ENCODE measurements at regions not wholly inside any gene's neighbourhood (a gene's known extent, or its start where the extent isn't known, plus 50 kb on each side); places are given as distances from the start of the nearest gene placed in this dataset.

- H3K27ac ChIP-seq = no peak overlapping the region
- TF ChIP-seq, protein P1, sequence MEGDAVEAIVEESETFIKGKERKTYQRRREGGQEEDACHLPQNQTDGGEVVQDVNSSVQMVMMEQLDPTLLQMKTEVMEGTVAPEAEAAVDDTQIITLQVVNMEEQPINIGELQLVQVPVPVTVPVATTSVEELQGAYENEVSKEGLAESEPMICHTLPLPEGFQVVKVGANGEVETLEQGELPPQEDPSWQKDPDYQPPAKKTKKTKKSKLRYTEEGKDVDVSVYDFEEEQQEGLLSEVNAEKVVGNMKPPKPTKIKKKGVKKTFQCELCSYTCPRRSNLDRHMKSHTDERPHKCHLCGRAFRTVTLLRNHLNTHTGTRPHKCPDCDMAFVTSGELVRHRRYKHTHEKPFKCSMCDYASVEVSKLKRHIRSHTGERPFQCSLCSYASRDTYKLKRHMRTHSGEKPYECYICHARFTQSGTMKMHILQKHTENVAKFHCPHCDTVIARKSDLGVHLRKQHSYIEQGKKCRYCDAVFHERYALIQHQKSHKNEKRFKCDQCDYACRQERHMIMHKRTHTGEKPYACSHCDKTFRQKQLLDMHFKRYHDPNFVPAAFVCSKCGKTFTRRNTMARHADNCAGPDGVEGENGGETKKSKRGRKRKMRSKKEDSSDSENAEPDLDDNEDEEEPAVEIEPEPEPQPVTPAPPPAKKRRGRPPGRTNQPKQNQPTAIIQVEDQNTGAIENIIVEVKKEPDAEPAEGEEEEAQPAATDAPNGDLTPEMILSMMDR (IDR thresholded peaks at IDR 0.05; ENCODE audit: low read depth, low read length, missing control alignments) = no peak
- DNase-seq = no peak
- in situ Hi-C loops (cut with HindIII; ENCODE audit: low pct_ligation_motif_present, low sequenced_read_pairs) = loop anchor here (25.0 kb wide), 1 partner anchor 412 kb away; no protein-coding TSS in a partner anchor
- H3K36me3 ChIP-seq (replicated peaks) = no peaks in the 10 kb centered on the region
- H3K27me3 ChIP-seq (replicated peaks) = no peaks in the 10 kb centered on the region
- no peak overlapping the region for H3K4me3 ChIP-seq (ENCODE audit: low read depth, low read length)
Observed at GRCh38 chr9:121574774-121575519, 75.3 kb upstream of the GGTA1 start.

DNA sequence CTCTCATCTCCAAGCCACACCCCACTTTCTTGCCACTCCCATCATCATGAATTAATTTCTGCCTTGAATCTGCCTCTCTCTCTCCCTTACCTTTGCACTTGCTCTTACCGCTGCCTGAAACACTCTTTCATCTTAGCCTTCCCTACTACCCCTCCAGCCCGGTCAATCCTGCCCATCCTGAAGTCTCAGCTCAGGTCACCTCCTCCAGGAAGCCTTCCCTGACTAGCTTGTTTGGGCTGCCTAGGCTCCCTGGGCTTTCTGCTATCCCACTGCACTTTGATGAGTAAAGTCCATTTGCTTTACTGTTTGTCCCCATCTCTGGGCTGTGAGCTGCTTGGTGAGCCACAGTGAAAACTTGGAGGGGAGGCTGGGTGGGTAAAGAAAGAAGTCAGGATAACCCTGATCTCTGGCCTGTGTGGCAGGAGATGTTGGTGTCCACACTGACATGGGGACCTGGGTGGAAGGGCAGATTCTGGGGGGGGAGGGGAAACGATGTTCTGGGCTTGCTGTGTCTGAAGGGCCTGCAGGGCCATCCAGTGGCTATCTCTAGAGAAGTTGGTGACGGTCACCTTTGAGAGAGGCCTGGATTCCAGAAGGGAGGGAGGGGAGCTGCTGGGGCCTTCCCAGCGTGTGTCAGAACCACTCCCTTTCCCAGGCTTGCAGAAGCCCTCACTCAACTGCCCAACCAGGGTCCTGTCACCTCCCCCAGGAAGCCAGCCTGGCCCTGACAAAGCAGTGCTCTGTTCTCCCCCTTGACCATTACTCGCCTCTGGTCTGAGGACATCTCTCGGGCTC is 75.0 kb upstream of the DAB2IP start:
- in situ Hi-C loops (cut with HindIII; ENCODE audit: low pct_ligation_motif_present, low sequenced_read_pairs) = no loop called here
- no peak overlapping the region for H3K4me3 ChIP-seq (ENCODE audit: low read depth, low read length)
- no peak for DNase-seq
- no peak overlapping the region for H3K27ac ChIP-seq
- no peaks in the 10 kb centered on the region for H3K36me3 ChIP-seq (replicated peaks)
- no peaks in the 10 kb centered on the region for H3K27me3 ChIP-seq (replicated peaks)
- TF ChIP-seq, protein P1 (IDR thresholded peaks at IDR 0.05; ENCODE audit: low read depth, low read length, missing control alignments) = no peak

GRCh38 chr9:121577166-121577565 is 74.3 kb upstream of the DAB2IP start:
- no peaks in the 10 kb centered on the region for H3K36me3 ChIP-seq (replicated peaks)
- DNase-seq = no peak
- H3K27me3 ChIP-seq (replicated peaks) = no peaks in the 10 kb centered on the region
- H3K4me3 ChIP-seq (ENCODE audit: low read depth, low read length) = no peak overlapping the region
- H3K27ac ChIP-seq = no peak overlapping the region
- TF ChIP-seq, protein P1 (IDR thresholded peaks at IDR 0.05; ENCODE audit: low read depth, low read length, missing control alignments) = no peak
- in situ Hi-C loops (cut with HindIII; ENCODE audit: low pct_ligation_motif_present, low sequenced_read_pairs) = no loop called here

DNA sequence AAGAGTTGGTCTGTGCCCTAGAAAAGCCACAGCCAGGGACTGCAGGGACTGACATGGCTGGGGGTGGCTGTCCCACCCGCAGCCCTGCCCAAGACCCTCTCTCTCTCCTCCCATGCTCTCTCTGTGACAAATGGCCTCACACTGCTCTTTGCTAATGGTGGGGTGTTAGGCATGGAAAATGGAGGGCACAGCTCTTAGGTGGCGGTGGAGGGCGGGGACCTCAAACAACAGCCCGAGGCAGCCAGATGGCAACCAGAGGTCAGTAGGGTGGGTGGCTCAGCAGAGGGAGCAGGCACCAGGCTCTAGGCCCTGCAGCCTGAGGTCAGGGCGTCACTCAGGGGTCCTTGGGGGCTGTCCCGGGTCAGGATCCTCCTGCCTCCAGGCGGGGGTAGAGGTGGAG is 73.9 kb upstream of the DAB2IP start:
- TF ChIP-seq, protein P1 (IDR thresholded peaks at IDR 0.05; ENCODE audit: low read depth, low read length, missing control alignments) = no peak
- no peak for DNase-seq
- H3K27ac ChIP-seq = no peak overlapping the region
- H3K36me3 ChIP-seq (replicated peaks) = no peaks in the 10 kb centered on the region
- H3K27me3 ChIP-seq (replicated peaks) = no peaks in the 10 kb centered on the region
- in situ Hi-C loops (cut with HindIII; ENCODE audit: low pct_ligation_motif_present, low sequenced_read_pairs) = no loop called here
- H3K4me3 ChIP-seq (ENCODE audit: low read depth, low read length) = no peak overlapping the region

GRCh38 chr9:121581786-121582600 is 69.4 kb upstream of the DAB2IP start:
- in situ Hi-C loops (cut with HindIII; ENCODE audit: low pct_ligation_motif_present, low sequenced_read_pairs) = no loop called here
- Histone ChIP-seq H3K27ac (no peak overlapping the region), H3K36me3 (replicated peaks) (no peaks in the 10 kb centered on the region), H3K4me3 (ENCODE audit: low read depth, low read length) (no peak overlapping the region), H3K27me3 (replicated peaks) (no peaks in the 10 kb centered on the region)
- TF ChIP-seq, protein P1 (IDR thresholded peaks at IDR 0.05; ENCODE audit: low read depth, low read length, missing control alignments) = no peak
- DNase-seq = no peak

Data from brain microvascular endothelial cell (primary cell).